T47D (cell line): ENCODE measurements at regions not wholly inside any gene's neighbourhood (a gene's known extent, or its start where the extent isn't known, plus 50 kb on each side); places are given as distances from the start of the nearest gene placed in this dataset.

Source experiments
- DNase-seq, 2 experiments: peaks; one replicate each; pipeline versions ENCODE4 v3.0.0 to v3.0.0-alpha.2; 2011 to 2012; ENCODE audit warnings: low read depth in 1 of 2, low spot score in 1 of 2
- JUND ChIP-seq: IDR thresholded peaks from 2 replicates; pipeline ENCODE4 v1.6.1; 2012; ENCODE audit warnings: low read depth
- in situ Hi-C: cut with HindIII; loops from 2 replicates; pipeline ENCODE4 v1.10.0; 2016; ENCODE audit warnings: low sequenced_read_pairs, low pct_unique_long_range_greater_than_20kb

- TF ChIP-seq JUND: no peak
- no peak for DNase-seq
- in situ Hi-C loops: no loop called here
These were observed 1355.6 kb downstream of the FAM133A start for GRCh38 chrX:95029571-95029970.

- no peak for DNase-seq
- in situ Hi-C loops: no loop called here
These were observed 1366.1 kb downstream of the FAM133A start for GRCh38 chrX:95040104-95040503.

DNA sequence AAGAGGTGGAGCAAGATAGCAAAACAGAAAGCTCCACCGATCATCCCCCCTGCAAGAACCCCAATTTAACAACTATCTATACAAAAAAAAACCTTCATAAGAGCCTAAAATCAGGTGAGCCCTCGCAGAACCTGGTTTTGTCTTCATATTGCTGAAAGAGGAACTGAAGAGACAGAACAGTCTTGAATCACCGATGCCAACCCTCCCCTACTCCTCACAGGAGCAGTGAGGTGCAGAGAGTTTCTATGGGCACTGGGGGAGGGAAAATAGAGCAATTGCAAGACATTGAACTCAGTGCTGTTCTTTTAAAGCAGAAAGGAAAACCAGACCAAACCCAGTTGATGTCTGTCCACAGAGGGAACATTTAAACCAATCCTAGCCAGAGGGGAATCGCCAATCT is 1370.3 kb downstream of the FAM133A start:
- no peak for DNase-seq
- TF ChIP-seq JUND: no peak
- in situ Hi-C loops: no loop called here

More at GRCh38 chrX:95040104-95040503, 1366.1 kb downstream of the FAM133A start:
- TF ChIP-seq JUND: no peak

DNA sequence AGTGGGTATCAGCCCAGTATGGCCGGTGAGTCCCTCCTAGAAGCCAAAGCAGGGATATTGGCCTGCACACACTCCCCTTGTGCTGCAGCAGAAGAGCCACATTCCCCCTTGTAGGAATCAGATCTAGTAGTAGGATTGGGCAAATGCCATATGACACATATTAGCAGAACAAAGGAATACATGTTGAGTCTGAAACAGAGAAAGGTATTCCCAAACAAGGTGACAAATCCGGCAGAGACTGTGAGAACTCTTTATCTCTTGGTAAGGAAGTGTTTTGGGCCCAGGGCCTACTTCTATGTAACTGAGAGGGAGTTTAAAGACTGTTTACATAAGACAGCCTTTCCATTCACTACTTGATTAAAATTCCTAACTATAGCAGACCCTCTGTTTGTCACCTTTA is 1382.0 kb downstream of the FAM133A start:
- DNase-seq: no peak
- in situ Hi-C loops: no loop called here
- TF ChIP-seq JUND: no peak

GRCh38 chrX:95056901-95057300 is 1382.9 kb downstream of the FAM133A start:
- no peak for DNase-seq
- in situ Hi-C loops: no loop called here

DNA sequence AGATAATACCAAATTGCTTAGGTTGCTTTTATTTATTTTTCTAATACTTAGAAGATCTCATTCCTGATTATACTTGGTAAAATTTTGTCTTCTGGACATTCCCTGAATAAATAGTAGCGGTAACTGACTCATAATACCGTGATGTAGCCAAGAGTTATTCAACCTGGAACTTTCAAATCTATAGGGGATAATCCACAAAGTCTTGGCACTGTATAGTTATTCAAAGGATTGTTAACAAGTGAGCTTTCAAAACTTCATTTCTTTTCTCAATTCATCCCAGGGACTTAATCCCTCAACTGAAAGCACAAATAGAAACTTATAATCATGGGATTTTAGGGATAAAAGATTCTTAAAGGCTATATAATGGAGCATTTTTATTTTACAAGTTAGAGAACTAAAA is 1383.3 kb downstream of the FAM133A start:
- no peak for DNase-seq
- in situ Hi-C loops: no loop called here
- no peak for TF ChIP-seq JUND

More at GRCh38 chrX:95056901-95057300, 1382.9 kb downstream of the FAM133A start:
- TF ChIP-seq JUND: no peak

DNA sequence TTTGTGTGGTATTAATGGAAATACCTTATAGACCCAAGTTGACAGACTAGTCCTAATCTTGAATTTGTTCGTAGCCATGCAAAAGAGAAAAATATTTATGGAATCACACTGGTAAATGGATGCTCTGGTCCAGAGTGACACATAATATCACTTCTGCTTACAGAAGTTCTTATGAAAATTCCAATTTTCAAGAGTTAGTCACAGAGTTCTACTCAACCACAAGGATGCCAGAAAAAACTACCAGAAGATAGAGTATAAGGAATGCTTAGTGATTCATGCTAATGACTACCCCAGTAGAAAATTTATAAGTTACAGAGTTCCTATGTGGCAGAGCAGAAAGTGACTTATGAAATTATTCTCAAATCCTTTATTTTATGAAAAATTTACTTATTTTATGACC is 1384.8 kb downstream of the FAM133A start:
- no peak for TF ChIP-seq JUND
- in situ Hi-C loops: no loop called here
- DNase-seq: no peak

- DNase-seq: no peak
- in situ Hi-C loops: no loop called here
- no peak for TF ChIP-seq JUND
These were observed 1385.9 kb downstream of the FAM133A start for GRCh38 chrX:95059909-95060308.

GRCh38 chrX:95063554-95063953 is 1389.5 kb downstream of the FAM133A start:
- DNase-seq: no peak
- in situ Hi-C loops: no loop called here
- TF ChIP-seq JUND: no peak

DNA sequence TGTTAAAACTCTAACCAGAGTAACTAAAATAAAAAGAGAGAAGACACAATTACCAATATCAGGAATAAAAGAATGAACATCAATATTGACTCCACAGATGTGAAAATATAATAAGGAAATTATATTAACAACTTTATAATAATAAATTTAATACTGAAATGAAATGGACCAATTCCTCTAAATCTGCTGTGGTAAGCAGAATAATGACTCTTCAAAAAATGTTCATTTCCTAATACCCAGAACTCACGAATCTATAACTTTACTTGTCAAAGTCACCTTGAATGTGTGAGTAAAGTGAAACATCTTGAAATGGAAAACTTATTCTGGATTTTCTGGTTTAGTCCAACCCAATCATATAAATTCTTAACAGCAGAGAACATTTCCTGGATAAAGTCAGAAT is 1391.1 kb downstream of the FAM133A start:
- no peak for TF ChIP-seq JUND
- in situ Hi-C loops: no loop called here
- DNase-seq: no peak

DNA sequence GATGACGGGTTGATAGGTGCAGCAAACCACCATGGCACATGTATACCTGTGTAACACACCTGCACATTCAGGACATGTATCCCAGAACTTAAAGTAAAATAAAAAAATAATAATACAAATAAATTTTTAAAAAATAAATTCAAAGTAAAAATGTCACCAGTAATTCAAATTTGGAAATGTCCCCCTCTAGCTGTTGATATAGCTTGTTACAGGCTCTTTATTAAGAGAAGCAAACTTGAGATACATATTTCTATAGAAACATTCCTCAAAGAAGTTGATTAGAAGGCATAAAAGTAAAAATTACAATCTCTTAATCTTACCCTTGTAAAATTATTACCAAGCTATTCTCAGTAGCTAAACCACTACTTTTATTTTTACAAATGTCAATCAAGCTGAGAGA is 1397.0 kb downstream of the FAM133A start:
- DNase-seq: no peak
- in situ Hi-C loops: no loop called here
- no peak for TF ChIP-seq JUND

DNA sequence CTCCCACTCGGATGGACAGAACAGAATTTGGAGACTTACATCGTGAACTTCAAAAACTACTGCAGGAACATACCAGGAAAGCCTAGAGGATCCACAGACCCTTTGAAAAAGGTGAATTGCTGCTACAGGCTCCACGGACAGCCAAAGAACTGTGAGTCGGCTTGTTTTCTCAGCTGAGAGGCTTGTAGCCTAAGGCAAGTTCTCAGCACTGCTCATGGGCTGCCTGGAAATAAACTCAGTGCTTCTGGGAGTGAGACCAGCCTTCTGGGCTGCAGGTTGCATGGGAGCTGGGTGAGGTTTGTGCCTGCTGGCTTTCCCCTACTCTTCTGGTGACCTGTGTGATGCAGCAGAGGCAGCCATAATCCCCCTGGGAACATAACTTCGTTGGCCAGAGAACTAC is 1397.6 kb downstream of the FAM133A start:
- TF ChIP-seq JUND: no peak
- DNase-seq: no peak
- in situ Hi-C loops: no loop called here

GRCh38 chrX:95076449-95076848 is 1402.4 kb downstream of the FAM133A start:
- no peak for TF ChIP-seq JUND
- DNase-seq: peak in 1 of 2 experiments; percentile 38
- in situ Hi-C loops: no loop called here

DNA sequence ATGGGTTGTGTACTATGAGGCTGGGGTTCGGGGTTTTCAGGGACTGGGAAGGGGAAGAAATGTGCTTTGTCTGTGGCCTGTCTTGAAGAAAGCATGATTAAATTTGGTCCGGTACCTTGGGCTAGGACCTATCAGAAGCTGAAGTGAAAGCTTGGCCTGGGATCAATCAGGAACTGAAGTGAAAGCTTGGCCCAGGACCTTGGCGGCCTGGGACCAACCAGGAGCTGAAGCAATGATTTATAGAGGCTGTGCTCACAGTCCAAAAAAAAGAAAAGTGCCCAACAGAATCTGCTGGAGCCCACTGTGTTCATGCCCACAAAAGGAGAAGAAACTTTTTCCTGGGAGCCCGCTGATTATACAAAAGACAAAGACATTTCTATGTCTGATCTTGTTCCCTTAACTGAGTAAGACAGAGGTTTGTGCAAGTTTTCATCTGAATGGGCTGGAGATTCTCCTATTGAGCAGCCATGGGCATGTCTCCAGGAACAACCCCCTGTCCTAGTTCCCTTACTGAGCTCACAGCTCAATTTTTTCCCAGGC is 1427.9 kb downstream of the FAM133A start:
- TF ChIP-seq JUND: no peak
- DNase-seq: no peak
- in situ Hi-C loops: no loop called here
